H1 (cell line): ENCODE measurements at regions not wholly inside any gene's neighbourhood (a gene's known extent, or its start where the extent isn't known, plus 50 kb on each side); places are given as distances from the start of the nearest gene placed in this dataset.

Experiments
- CTCF ChIA-PET: fragments of 300-600 bp; sonication (Branson Sonifier 250); formaldehyde crosslinking; loops from one replicate; lab custom pipeline; 2021; ENCODE audit not compliant: partially characterized antibody; lab: Charles Lee
- POLR2A ChIA-PET: fragments of 300-600 bp; sonication (Branson Sonifier 250); formaldehyde crosslinking; loops from one replicate; lab custom pipeline; 2021; ENCODE audit warnings: inconsistent platforms; ENCODE audit not compliant: partially characterized antibody; lab: Charles Lee
- DNase-seq, 2 experiments: peaks; one replicate each; pipeline versions ENCODE4 v3.0.0 to v3.0.0-alpha.2; 2010 to 2022; ENCODE audit warnings: low spot score in 2 of 2, low read depth in 1 of 2, mixed read lengths in 1 of 2
- FAIRE-seq: peaks from 2 replicates; lab custom pipeline; 2011; peaks lifted over from hg19 to GRCh38; lab: Jason Lieb, UNC
- H2AFZ ChIP-seq: 2 replicates; pipeline ENCODE4 v1.8.1; 2012; ENCODE audit warnings: low read length, inconsistent platforms
- H2AK5ac ChIP-seq: 2 replicates; pipeline ENCODE4 v1.6.1; 2013; ENCODE audit warnings: low read depth, low read length
- H2BK120ac ChIP-seq: replicated peaks from 2 replicates; pipeline ENCODE3; 2013; ENCODE audit warnings: low read depth, low read length, inconsistent platforms
- H2BK12ac ChIP-seq: 2 replicates; pipeline ENCODE4 v1.6.1; 2013; ENCODE audit warnings: low read depth, low read length
- H2BK15ac ChIP-seq: 2 replicates; pipeline ENCODE4 v1.6.1; 2013; ENCODE audit warnings: low read length
- H2BK20ac ChIP-seq: 2 replicates; pipeline ENCODE4 v1.6.1; 2013; ENCODE audit warnings: low read length
- H2BK5ac ChIP-seq: 2 replicates; pipeline ENCODE4 v1.6.1; 2013; ENCODE audit warnings: low read depth, low read length
- H3K14ac ChIP-seq: 2 replicates; pipeline ENCODE4 v1.6.1; 2013; ENCODE audit warnings: inconsistent platforms; ENCODE audit not compliant: insufficient read length
- H3K18ac ChIP-seq: 2 replicates; pipeline ENCODE4 v1.6.1; 2013; ENCODE audit warnings: low read length; ENCODE audit errors: extremely low read depth
- H3K23ac ChIP-seq: 2 replicates; pipeline ENCODE4 v1.6.1; 2013; ENCODE audit warnings: inconsistent platforms; ENCODE audit not compliant: insufficient read length
- H3K23me2 ChIP-seq: 2 replicates; pipeline ENCODE4 v1.6.1; 2013; ENCODE audit warnings: low read depth, low read length
- H3K27ac ChIP-seq: 2 replicates; pipeline ENCODE4 v1.6.1; 2011; ENCODE audit warnings: low read depth, low read length, inconsistent platforms
- H3K27me3 ChIP-seq, 4 experiments: replicated peaks in 1 of 4; 1 replicate in 1 of 4; 2 replicates in 3 of 4; pipeline versions ENCODE4 v1.6.1 to v1.8.1; 2011 to 2013; ENCODE audit warnings: low read length in 3 of 4, mild to moderate bottlenecking in 3 of 4, inconsistent platforms in 2 of 4, mixed read lengths in 2 of 4, moderate library complexity in 1 of 4; ENCODE audit not compliant: control insufficient read depth in 3 of 4, insufficient read depth in 3 of 4; ENCODE audit errors: extremely low read depth in 1 of 4
- H3K36me3 ChIP-seq, 4 experiments: 2 replicates each; pipeline versions ENCODE4 v1.6.1 to v1.8.1; 2011 to 2013; ENCODE audit warnings: mild to moderate bottlenecking in 4 of 4, low read length in 3 of 4, moderate library complexity in 2 of 4, control low read depth in 1 of 4, inconsistent platforms in 1 of 4; ENCODE audit not compliant: insufficient read depth in 4 of 4, control insufficient read depth in 2 of 4
- H3K4ac ChIP-seq: replicated peaks from 2 replicates; pipeline ENCODE3; 2013; ENCODE audit warnings: low read length, low read depth, mixed read lengths, inconsistent platforms; ENCODE audit not compliant: insufficient read length
- H3K4me1 ChIP-seq, 4 experiments: replicated peaks in 1 of 4; 1 replicate in 1 of 4; 2 replicates in 3 of 4; pipeline versions ENCODE4 v1.6.1 to v1.8.1; 2011 to 2013; ENCODE audit warnings: low read length in 3 of 4, inconsistent platforms in 2 of 4, mixed read lengths in 1 of 4; ENCODE audit not compliant: insufficient read depth in 4 of 4, control insufficient read depth in 3 of 4
- H3K4me2 ChIP-seq, 2 experiments: 2 replicates each; pipeline versions ENCODE4 v1.6.1 to v1.8.1; 2011 to 2013; ENCODE audit warnings: low read depth in 2 of 2, low read length in 2 of 2, control low read depth in 1 of 2, inconsistent platforms in 1 of 2, mild to moderate bottlenecking in 1 of 2; ENCODE audit not compliant: insufficient read depth in 1 of 2
- H3K4me3 ChIP-seq, 4 experiments: fragments of 200-600, 300-600 bp in 1 of 4; sonication (generic), shearing (Covaris generic), sonication (Bioruptor Twin) in 1 of 4; 2 replicates each; pipeline versions ENCODE4 v1.5.1 to v1.8.1; 2011 to 2016; ENCODE audit warnings: low read length in 4 of 4, low read depth in 3 of 4, control low read depth in 2 of 4, inconsistent platforms in 2 of 4, mild to moderate bottlenecking in 2 of 4, mixed read lengths in 1 of 4, moderate library complexity in 1 of 4; ENCODE audit not compliant: insufficient read depth in 2 of 4; ENCODE audit errors: extremely low read depth in 1 of 4
- H3K56ac ChIP-seq: replicated peaks from 2 replicates; pipeline ENCODE3; 2013; ENCODE audit warnings: low read depth, mild to moderate bottlenecking, mixed read lengths, low read length, inconsistent platforms; ENCODE audit not compliant: insufficient read length
- H3K79me1 ChIP-seq: 2 replicates; pipeline ENCODE4 v1.6.1; 2013; ENCODE audit warnings: low read depth, low read length, control low read depth
- H3K79me2 ChIP-seq, 2 experiments: 2 replicates each; pipeline versions ENCODE4 v1.6.1 to v1.8.1; 2012 to 2013; ENCODE audit warnings: low read length in 2 of 2, mild to moderate bottlenecking in 2 of 2, inconsistent platforms in 1 of 2; ENCODE audit not compliant: insufficient read depth in 2 of 2, control insufficient read depth in 1 of 2
- H3K9ac ChIP-seq, 4 experiments: replicated peaks in 1 of 4; 1 replicate in 1 of 4; 2 replicates in 3 of 4; pipeline versions ENCODE4 v1.6.1 to v1.8.1; 2011 to 2013; ENCODE audit warnings: low read depth in 3 of 4, low read length in 3 of 4, control low read depth in 2 of 4, mild to moderate bottlenecking in 2 of 4, moderate library complexity in 2 of 4, inconsistent platforms in 1 of 4; ENCODE audit errors: extremely low read depth in 1 of 4
- H3K9me3 ChIP-seq, 2 experiments: 2 replicates each; pipeline versions ENCODE4 v1.6.1 to v1.8.1; 2012 to 2013; ENCODE audit warnings: mild to moderate bottlenecking in 2 of 2, moderate library complexity in 2 of 2, control low read depth in 1 of 2, inconsistent platforms in 1 of 2, low read depth in 1 of 2, low read length in 1 of 2, mixed read lengths in 1 of 2; ENCODE audit not compliant: insufficient read depth in 2 of 2
- H4K20me1 ChIP-seq, 2 experiments: replicated peaks in 1 of 2; 2 replicates each; pipeline versions ENCODE3 to v1.8.1; 2011 to 2013; ENCODE audit warnings: inconsistent platforms in 2 of 2, low read length in 2 of 2, mild to moderate bottlenecking in 1 of 2; ENCODE audit not compliant: insufficient read depth in 2 of 2, control insufficient read depth in 1 of 2
- H4K5ac ChIP-seq: 2 replicates; pipeline ENCODE4 v1.6.1; 2013; ENCODE audit warnings: low read length, low read depth, mixed read lengths, inconsistent platforms; ENCODE audit not compliant: insufficient read length
- H4K8ac ChIP-seq: 2 replicates; pipeline ENCODE4 v1.8.0; 2013; ENCODE audit warnings: mild to moderate bottlenecking, moderate library complexity, low read length, inconsistent platforms; ENCODE audit not compliant: insufficient read depth; ENCODE audit errors: extremely low read depth
- H4K91ac ChIP-seq: replicated peaks from 2 replicates; pipeline ENCODE3; 2013; ENCODE audit warnings: low read length, mixed read lengths, inconsistent platforms; ENCODE audit not compliant: insufficient read length
- BACH1 ChIP-seq: IDR thresholded peaks from 2 replicates; pipeline ENCODE4 v1.6.1; 2012; ENCODE audit warnings: low read length, improper control_type of control experiment
- CBX5 ChIP-seq: fragments of 300-800, 300-1000 bp; sonication (generic); IDR thresholded peaks from 2 replicates; pipeline ENCODE4 v1.7.1; 2016; ENCODE audit warnings: antibody characterized with exemption, low read length, low read depth
- CEBPB ChIP-seq: IDR thresholded peaks from 2 replicates; pipeline ENCODE4 v1.6.1; 2012; ENCODE audit warnings: low read depth, low read length
- HDAC6 ChIP-seq: IDR thresholded peaks from one replicate; pipeline ENCODE4 v1.7.1; 2012; ENCODE audit warnings: low read depth, mild to moderate bottlenecking, inconsistent platforms, low read length, moderate library complexity
- JUN ChIP-seq: IDR thresholded peaks from 2 replicates; pipeline ENCODE4 v1.6.1; 2011; ENCODE audit warnings: low read depth, mild to moderate bottlenecking, improper control_type of control experiment, low read length
- KDM4A ChIP-seq: IDR thresholded peaks from one replicate; pipeline ENCODE4 v1.7.1; 2012; ENCODE audit warnings: low read depth, mild to moderate bottlenecking, moderate library complexity, low read length, inconsistent platforms; ENCODE audit not compliant: severe bottlenecking
- PHF8 ChIP-seq: fragments of 200-600 bp; sonication (generic); conservative IDR thresholded peaks from 2 replicates; pipeline ENCODE4 v1.7.1; 2012; ENCODE audit warnings: low read depth, mild to moderate bottlenecking, inconsistent platforms, low read length, moderate library complexity
- RNF2 ChIP-seq: fragments of 200-900, 300-1000 bp; sonication (generic); IDR thresholded peaks from 2 replicates; pipeline ENCODE4 v1.7.1; 2016; ENCODE audit warnings: borderline replicate concordance, low read depth, mild to moderate bottlenecking, antibody characterized with exemption, low read length; ENCODE audit not compliant: poor library complexity, severe bottlenecking; ENCODE audit errors: missing control alignments
- SIX5 ChIP-seq: IDR thresholded peaks from 2 replicates; pipeline ENCODE4 v1.6.1; 2011; ENCODE audit warnings: mild to moderate bottlenecking, low read depth, low read length
- SP1 ChIP-seq: IDR thresholded peaks from 2 replicates; pipeline ENCODE4 v1.6.1; 2011; ENCODE audit warnings: low read depth, low read length
- SP2 ChIP-seq: IDR thresholded peaks from 2 replicates; pipeline ENCODE4 v1.6.1; 2012; ENCODE audit warnings: mild to moderate bottlenecking, low read length, inconsistent platforms
- TAF7 ChIP-seq: optimal IDR thresholded peaks from 2 replicates; pipeline ENCODE3; 2011; ENCODE audit warnings: low read depth, mild to moderate bottlenecking, inconsistent platforms, low read length, moderate library complexity, borderline replicate concordance
- YY1 ChIP-seq: IDR thresholded peaks from 2 replicates; pipeline ENCODE4 v1.6.1; 2011; ENCODE audit warnings: low read depth, mild to moderate bottlenecking, low read length
- WGBS, 2 experiments: shearing (Covaris generic) in 1 of 2; methylation state at CpG; one replicate each; pipeline versions ENCODE4 v1.1.6 to v1.1.7; 2013 to 2015; ENCODE audit warnings: low lambda C conversion rate in 2 of 2, mixed read lengths in 2 of 2, inconsistent platforms in 1 of 2, low coverage in 1 of 2, missing lambda C conversion rate in 1 of 2; ENCODE audit not compliant: insufficient replicate concordance in 2 of 2, insufficient coverage in 1 of 2, insufficient read length in 1 of 2; ENCODE audit errors: extremely low coverage in 1 of 2, missing lambda C conversion rate in 1 of 2; 5-methylcytosine and 5-hydroxymethylcytosine counted together

DNA sequence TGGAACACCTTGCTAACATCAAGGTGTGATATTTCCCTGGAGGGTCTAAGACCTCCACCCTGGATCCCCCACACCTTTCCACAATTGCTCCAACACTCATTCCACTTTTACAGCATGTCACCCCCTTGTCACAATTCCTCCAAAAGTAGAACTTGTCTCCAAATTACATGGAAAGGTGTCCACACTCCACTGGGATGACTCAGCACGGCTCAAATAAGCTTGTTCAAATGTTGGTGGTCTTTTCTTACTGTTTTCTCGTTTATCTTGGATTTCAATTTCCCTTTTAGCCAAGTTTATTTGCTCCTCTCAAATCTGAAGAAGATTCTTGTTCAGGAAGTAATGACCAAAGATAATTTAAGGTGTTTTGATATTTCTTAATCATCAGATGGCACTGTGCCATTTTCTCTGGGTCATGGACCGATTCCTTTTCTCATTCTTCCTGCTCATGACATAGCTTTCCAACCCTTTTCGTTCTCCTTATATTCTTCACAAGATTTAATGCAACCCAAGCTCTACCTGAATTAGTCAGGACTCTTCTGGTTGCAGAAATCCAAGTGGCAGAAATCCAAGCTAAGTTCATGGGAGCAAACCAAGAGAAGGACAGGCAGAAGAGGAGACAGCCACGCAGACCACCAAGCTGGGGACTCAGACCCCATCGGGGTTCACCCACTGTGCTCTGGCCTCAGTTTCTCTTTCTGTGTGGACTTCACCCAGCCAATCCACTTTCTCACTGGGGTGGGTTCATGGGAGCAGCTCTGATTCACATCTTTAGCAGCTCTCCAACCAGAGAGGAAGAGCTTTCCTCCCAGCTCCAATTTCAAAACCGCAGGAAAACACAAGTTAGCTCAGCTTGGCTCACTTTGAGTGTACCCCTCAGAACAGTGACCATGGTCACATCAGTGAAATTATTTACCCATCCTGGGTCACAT, 110.5 kb upstream of the CDYL start:
- H3K14ac ChIP-seq, result no peak overlapping the region
- POLR2A ChIA-PET, result interaction anchor here (1.1 kb wide), 1 partner anchor 10 kb away, joined by 4 read pairs; no protein-coding TSS in a partner anchor
- H3K27ac ChIP-seq, result no peak overlapping the region
- no peak overlapping the region for H3K23ac ChIP-seq
- H3K56ac ChIP-seq, result no peak overlapping the region
- no peak overlapping the region for H3K9ac ChIP-seq
- H2BK5ac ChIP-seq, result no peak overlapping the region
- no peaks in the 10 kb centered on the region for H3K9me3 ChIP-seq
- H3K4ac ChIP-seq, result no peak overlapping the region
- no peaks in the 10 kb centered on the region for H3K36me3 ChIP-seq
- no peaks in the 10 kb centered on the region for H3K79me2 ChIP-seq
- no peak for FAIRE-seq
- no peaks in the 10 kb centered on the region for H4K20me1 ChIP-seq
- no peak overlapping the region for H4K8ac ChIP-seq
- H3K4me3 ChIP-seq, result no peak overlapping the region
- H3K79me1 ChIP-seq, result no peaks in the 10 kb centered on the region
- H3K27me3 ChIP-seq, result no peaks in the 10 kb centered on the region
- H3K18ac ChIP-seq, result no peak overlapping the region
- CTCF ChIA-PET, result interaction anchor here (0.7 to 1.2 kb wide), 4 partner anchors 8 to 354 kb away, joined by 3 read pairs; no protein-coding TSS in a partner anchor
- no peak overlapping the region for H4K91ac ChIP-seq
- 84% methylated on average over 6 of the region's 7 CpGs; no CpG with 5 or more reads in 1 of the 2 experiments for WGBS, 2 experiments
- peaks cover 0 to 11% (median 2%) of the 10 kb centered on the region in 4 experiments; a peak in 2 of 7 replicates for H3K4me1 ChIP-seq
- no peak overlapping the region for H2AFZ ChIP-seq
- H2BK120ac ChIP-seq, result no peak overlapping the region
- DNase-seq, result peak in 1 of 2 experiments; percentile 3
- H2BK20ac ChIP-seq, result no peak overlapping the region
- H2BK12ac ChIP-seq, result no peak overlapping the region
- no peak overlapping the region for H3K4me2 ChIP-seq
- no peak overlapping the region for H4K5ac ChIP-seq
- no peaks in the 10 kb centered on the region for H3K23me2 ChIP-seq
- no peak overlapping the region; the same call in 1 of the 2 replicates for H2AK5ac ChIP-seq
- H2BK15ac ChIP-seq, result no peak overlapping the region
- TF ChIP-seq YY1, result no peak
- no peak for TF ChIP-seq SIX5
- TF ChIP-seq TAF7, result no peak
- no peak for TF ChIP-seq JUN
- TF ChIP-seq BACH1, result no peak
- no peak for TF ChIP-seq CBX5
- TF ChIP-seq KDM4A, result no peak
- TF ChIP-seq HDAC6, result no peak
- TF ChIP-seq CEBPB, result no peak
- no peak for TF ChIP-seq SP2
- no peak for TF ChIP-seq RNF2
- TF ChIP-seq PHF8, result no peak
- no peak for TF ChIP-seq SP1
